Endodermal cell (in vitro differentiated cells): ENCODE measurements at regions not wholly inside any gene's neighbourhood (a gene's known extent, or its start where the extent isn't known, plus 50 kb on each side); places are given as distances from the start of the nearest gene placed in this dataset.

Source experiments
- DNase-seq: peaks from one replicate; pipeline ENCODE4 v3.0.0-alpha.2; 2017
- H3K27ac ChIP-seq: 2 replicates; pipeline ENCODE4 v1.5.1; 2013; ENCODE audit warnings: mild to moderate bottlenecking, low read depth, low read length, moderate library complexity
- H3K27me3 ChIP-seq: 2 replicates; pipeline ENCODE4 v1.6.1; 2013; ENCODE audit warnings: mild to moderate bottlenecking, low read length, moderate library complexity; ENCODE audit not compliant: insufficient read depth, control insufficient read depth, poor library complexity, severe bottlenecking
- H3K36me3 ChIP-seq: 2 replicates; pipeline ENCODE4 v1.7.0; 2013; ENCODE audit warnings: mild to moderate bottlenecking, low read length, moderate library complexity; ENCODE audit not compliant: control insufficient read depth, insufficient read depth
- H3K4me1 ChIP-seq: one replicate; pipeline ENCODE4 v1.7.0; 2013; ENCODE audit warnings: low read length; ENCODE audit not compliant: control insufficient read depth, insufficient read depth
- H3K4me3 ChIP-seq: 2 replicates; pipeline ENCODE4 v1.5.1; 2013; ENCODE audit warnings: mild to moderate bottlenecking, low read length, moderate library complexity
- H3K9ac ChIP-seq: 2 replicates; pipeline ENCODE4 v1.6.1; 2013; ENCODE audit warnings: mild to moderate bottlenecking, low read length, moderate library complexity; ENCODE audit not compliant: poor library complexity, severe bottlenecking; ENCODE audit errors: extremely low read depth
- H3K9me3 ChIP-seq: 2 replicates; pipeline ENCODE4 v1.6.1; 2013; ENCODE audit warnings: mild to moderate bottlenecking, low read length, moderate library complexity; ENCODE audit not compliant: control insufficient read depth
- H3K27ac Mint-ChIP-seq: 2 replicates; pipeline ENCODE4 v1.8.0; 2020; ENCODE audit warnings: mixed read lengths
- H3K27me3 Mint-ChIP-seq: 2 replicates; pipeline ENCODE4 v1.8.0; 2021; ENCODE audit warnings: mild to moderate bottlenecking, mixed read lengths; ENCODE audit not compliant: insufficient read depth
- H3K36me3 Mint-ChIP-seq: 2 replicates; pipeline ENCODE4 v1.8.0; 2020; ENCODE audit warnings: low read depth, mixed read lengths
- H3K4me1 Mint-ChIP-seq: 2 replicates; pipeline ENCODE4 v1.8.0; 2020; ENCODE audit warnings: mixed read lengths
- H3K4me3 Mint-ChIP-seq: 2 replicates; pipeline ENCODE4 v1.8.0; 2020; ENCODE audit warnings: mild to moderate bottlenecking, moderate library complexity, mixed read lengths
- H3K9me3 Mint-ChIP-seq: 2 replicates; pipeline ENCODE4 v1.8.0; 2020; ENCODE audit warnings: mild to moderate bottlenecking, mixed read lengths
- WGBS, 2 experiments: methylation state at CpG; one replicate each; pipeline versions ENCODE4 v1.1.5 to v1.1.7; 2013; ENCODE audit warnings: missing lambda C conversion rate in 2 of 2, mixed read lengths in 1 of 2; ENCODE audit not compliant: insufficient coverage in 1 of 2, insufficient read length in 1 of 2; 5-methylcytosine and 5-hydroxymethylcytosine counted together
- TF ChIP-seq, protein P1 (sequence below): fragments of 200-600 bp; sonication (generic); conservative IDR thresholded peaks from 2 replicates; pipeline ENCODE4 v1.5.0; 2021; ENCODE audit warnings: antibody characterized with exemption, mild to moderate bottlenecking

DNA sequence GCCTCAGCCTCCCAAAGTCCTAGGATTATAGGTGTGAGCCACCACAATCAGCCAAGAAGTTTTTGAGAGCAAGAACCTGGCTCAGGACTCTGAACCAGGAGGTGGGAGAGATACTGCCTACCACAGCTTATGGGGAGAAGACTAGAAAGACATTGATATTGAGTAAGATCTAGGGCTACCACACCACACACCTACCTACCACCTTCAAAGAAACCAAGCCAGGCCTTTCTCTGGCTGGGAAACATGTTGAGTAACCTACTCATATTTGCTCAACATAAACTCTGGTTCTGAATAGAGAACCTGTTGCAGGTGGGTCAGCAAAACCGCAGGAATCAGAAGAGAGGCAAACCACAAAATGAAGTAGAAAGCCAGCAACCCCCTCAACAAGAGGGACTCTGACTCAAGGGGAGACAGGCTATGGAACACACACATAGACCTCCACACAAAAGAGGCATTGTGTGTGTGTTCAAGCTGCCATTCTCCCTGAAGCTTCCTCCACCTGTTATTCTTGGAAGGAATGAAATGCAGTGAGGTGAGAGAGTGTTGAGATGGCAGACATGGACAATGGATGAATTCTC, 1021.9 kb downstream of the NLGN4Y start:
- H3K9me3 ChIP-seq, result no peaks in the 10 kb centered on the region
- no peaks in the 10 kb centered on the region for H3K9me3 Mint-ChIP-seq
- WGBS, 2 experiments, result 86% methylated on average over 1 of the region's 1 CpG; no CpG with 5 or more reads in 1 of the 2 experiments
- H3K27me3 Mint-ChIP-seq, result no peaks in the 10 kb centered on the region
- no peak overlapping the region for H3K4me3 ChIP-seq
- no peaks in the 10 kb centered on the region for H3K36me3 Mint-ChIP-seq
- no peaks in the 10 kb centered on the region for H3K4me1 Mint-ChIP-seq
- H3K4me3 Mint-ChIP-seq, result no peak overlapping the region
- no peak overlapping the region for H3K27ac ChIP-seq
- H3K4me1 ChIP-seq, result no peaks in the 10 kb centered on the region
- TF ChIP-seq, protein P1, sequence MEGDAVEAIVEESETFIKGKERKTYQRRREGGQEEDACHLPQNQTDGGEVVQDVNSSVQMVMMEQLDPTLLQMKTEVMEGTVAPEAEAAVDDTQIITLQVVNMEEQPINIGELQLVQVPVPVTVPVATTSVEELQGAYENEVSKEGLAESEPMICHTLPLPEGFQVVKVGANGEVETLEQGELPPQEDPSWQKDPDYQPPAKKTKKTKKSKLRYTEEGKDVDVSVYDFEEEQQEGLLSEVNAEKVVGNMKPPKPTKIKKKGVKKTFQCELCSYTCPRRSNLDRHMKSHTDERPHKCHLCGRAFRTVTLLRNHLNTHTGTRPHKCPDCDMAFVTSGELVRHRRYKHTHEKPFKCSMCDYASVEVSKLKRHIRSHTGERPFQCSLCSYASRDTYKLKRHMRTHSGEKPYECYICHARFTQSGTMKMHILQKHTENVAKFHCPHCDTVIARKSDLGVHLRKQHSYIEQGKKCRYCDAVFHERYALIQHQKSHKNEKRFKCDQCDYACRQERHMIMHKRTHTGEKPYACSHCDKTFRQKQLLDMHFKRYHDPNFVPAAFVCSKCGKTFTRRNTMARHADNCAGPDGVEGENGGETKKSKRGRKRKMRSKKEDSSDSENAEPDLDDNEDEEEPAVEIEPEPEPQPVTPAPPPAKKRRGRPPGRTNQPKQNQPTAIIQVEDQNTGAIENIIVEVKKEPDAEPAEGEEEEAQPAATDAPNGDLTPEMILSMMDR, result no peak
- no peak overlapping the region for H3K27ac Mint-ChIP-seq
- no peak overlapping the region for H3K9ac ChIP-seq
- no peak for DNase-seq
- no peaks in the 10 kb centered on the region for H3K36me3 ChIP-seq
- H3K27me3 ChIP-seq, result no peaks in the 10 kb centered on the region

DNA sequence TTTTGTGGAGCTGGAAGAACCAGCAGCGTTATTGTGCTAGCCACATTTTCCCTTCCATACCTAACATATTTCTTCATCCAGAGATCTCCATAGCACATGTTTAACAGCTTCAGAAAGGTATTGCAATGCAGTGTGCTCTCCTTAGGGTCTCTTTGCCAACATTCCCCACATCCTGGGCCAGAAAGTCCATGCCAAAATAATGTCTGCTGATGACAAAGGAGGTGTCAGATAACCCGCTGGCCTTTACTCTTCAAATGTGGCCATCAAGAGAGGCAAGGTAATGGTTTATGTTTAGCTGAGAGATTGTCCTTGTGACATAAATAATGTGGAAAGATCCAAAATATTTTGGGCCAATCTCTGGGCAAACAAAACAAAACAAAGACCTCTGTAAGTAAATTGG, 1027.7 kb downstream of the NLGN4Y start:
- Mint-ChIP-seq H3K9me3 (no peaks in the 10 kb centered on the region), H3K36me3 (no peaks in the 10 kb centered on the region), H3K27me3 (no peaks in the 10 kb centered on the region), H3K4me3 (no peak overlapping the region), H3K27ac (no peak overlapping the region), H3K4me1 (no peaks in the 10 kb centered on the region)
- H3K4me3 ChIP-seq, result no peak overlapping the region
- H3K27ac ChIP-seq, result no peak overlapping the region
- TF ChIP-seq, protein P1, result no peak
- H3K36me3 ChIP-seq, result no peaks in the 10 kb centered on the region
- no peaks in the 10 kb centered on the region for H3K9me3 ChIP-seq
- H3K27me3 ChIP-seq, result no peaks in the 10 kb centered on the region
- DNase-seq, result no peak
- no peaks in the 10 kb centered on the region for H3K4me1 ChIP-seq
- no peak overlapping the region for H3K9ac ChIP-seq
- 100% methylated on average over 1 to 2 of the region's 2 CpGs for WGBS, 2 experiments

GRCh38 chrY:15554991-15555390, 1030.7 kb downstream of the NLGN4Y start:
- Histone ChIP-seq H3K9ac (no peak overlapping the region), H3K27ac (no peak overlapping the region), H3K27me3 (no peaks in the 10 kb centered on the region), H3K36me3 (no peaks in the 10 kb centered on the region), H3K9me3 (no peaks in the 10 kb centered on the region), H3K4me1 (no peaks in the 10 kb centered on the region), H3K4me3 (no peak overlapping the region)
- Mint-ChIP-seq H3K27ac (no peak overlapping the region), H3K9me3 (no peaks in the 10 kb centered on the region), H3K36me3 (no peaks in the 10 kb centered on the region), H3K4me3 (no peak overlapping the region), H3K4me1 (no peaks in the 10 kb centered on the region), H3K27me3 (no peaks in the 10 kb centered on the region)
- TF ChIP-seq, protein P1, result no peak
- 94 to 100% methylated on average over 1 of the region's 1 CpG for WGBS, 2 experiments
- no peak for DNase-seq
